Fibroblast of mammary gland (primary cell): ENCODE measurements at regions not wholly inside any gene's neighbourhood (a gene's known extent, or its start where the extent isn't known, plus 50 kb on each side); places are given as distances from the start of the nearest gene placed in this dataset.

Source experiments
- DNase-seq: peaks from one replicate; pipeline ENCODE4 v3.0.0-alpha.2; 2010; ENCODE audit warnings: low read depth
- H3K4me3 ChIP-seq: 2 replicates; pipeline ENCODE4 v1.5.1; 2011; ENCODE audit warnings: low read depth, mild to moderate bottlenecking, low read length, moderate library complexity; ENCODE audit not compliant: control insufficient read depth
- CTCF ChIP-seq: conservative IDR thresholded peaks from 2 replicates; pipeline ENCODE4 v1.5.1; 2011; ENCODE audit warnings: low read depth, low read length, inconsistent platforms; ENCODE audit not compliant: control insufficient read depth, insufficient read depth

DNA sequence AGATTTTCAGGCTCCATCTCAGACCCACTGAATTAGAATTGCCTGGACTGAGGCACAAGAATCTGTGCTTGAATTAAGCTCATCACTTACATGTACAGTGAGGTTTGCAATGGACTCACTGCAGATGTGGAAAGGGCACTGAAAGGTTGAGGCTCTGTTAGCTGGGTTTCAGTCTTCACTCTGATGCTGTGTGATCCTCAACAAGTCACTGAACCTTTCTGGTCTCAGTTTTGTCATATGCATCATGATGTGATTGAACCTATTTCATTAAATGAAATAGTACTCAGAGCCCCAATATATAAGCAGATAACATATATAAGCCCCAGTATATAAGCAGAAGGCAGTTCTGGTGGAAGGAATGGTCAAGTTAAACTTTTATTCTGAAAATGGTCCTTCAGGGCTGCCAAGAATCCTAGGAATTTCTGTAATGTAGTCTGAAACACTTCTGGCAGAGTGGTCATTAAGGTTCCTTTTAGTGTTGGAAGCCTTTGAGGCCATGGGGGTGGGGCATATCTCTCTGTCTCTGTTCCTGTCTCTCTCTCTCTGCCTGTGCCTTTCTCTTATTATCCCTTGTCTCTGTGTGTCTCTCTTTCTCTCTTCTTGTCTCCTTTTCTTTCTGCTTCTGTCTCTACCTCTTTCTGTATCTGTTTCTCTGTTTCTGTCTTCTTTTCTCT, 110.4 kb downstream of the ADCYAP1 start:
- DNase-seq: no peak
- no peak overlapping the region for H3K4me3 ChIP-seq
- no peak for TF ChIP-seq CTCF

DNA sequence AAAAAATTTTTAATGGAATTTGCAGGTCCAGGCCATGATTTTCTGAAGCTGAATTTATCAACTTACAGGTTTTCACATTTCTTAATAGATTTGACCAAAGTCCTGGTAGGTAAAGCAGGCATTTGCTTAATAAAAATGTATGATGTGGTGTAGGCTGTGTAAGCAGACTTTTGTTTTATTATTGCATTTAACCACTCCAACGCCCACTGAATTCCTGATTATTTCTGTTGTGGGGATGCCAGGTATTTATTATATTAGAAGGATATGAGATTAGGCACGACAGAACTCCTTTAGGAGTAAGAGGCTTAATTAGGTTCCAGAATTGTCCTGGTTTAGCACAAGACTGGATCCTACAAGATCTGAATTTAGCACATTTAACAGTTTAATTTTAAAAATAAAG, 111.1 kb downstream of the ADCYAP1 start:
- H3K4me3 ChIP-seq: no peak overlapping the region
- no peak for TF ChIP-seq CTCF
- DNase-seq: no peak

DNA sequence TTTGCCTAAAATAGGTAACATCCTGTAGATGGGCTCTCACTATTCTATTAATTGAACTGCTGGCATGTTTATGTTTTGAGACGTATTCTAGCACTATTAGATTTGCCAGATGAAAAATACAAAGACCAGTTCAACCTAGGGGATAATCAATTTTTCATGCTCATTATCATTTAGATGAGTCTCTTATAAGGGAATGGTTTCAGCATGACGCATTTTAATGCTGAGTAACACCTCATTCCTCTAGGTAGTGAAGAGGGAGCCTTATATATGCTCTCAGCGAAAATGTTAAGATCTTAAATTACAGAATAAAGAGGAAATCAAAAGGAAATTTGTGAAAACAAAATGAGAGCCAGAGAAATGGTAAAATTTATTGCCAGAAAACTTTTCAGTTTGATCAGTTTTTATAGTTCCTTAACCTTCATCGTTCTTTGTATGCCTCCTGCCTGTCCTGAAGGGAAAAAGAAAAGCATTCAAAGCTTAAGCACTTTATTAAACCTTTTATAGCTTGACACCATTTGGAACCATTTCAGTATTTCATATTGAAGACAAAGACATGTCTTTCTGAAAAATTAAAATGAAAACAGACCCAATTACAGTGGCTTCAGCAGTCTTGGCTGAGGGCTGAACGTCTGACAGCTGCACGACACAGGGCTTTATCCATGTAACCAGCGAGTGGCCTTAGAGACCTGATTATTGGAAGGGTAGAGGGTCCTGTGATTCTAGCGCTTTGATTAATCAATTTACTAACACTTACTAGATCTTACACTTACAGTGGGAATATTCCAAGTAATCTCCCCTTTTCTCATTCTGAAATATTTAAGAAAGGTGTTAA, 112.8 kb downstream of the ADCYAP1 start:
- DNase-seq: no peak
- no peak overlapping the region for H3K4me3 ChIP-seq
- TF ChIP-seq CTCF: no peak

GRCh38 chr18:1018181-1018681, 113.6 kb downstream of the ADCYAP1 start:
- no peak overlapping the region for H3K4me3 ChIP-seq
- TF ChIP-seq CTCF: no peak
- DNase-seq: peak; percentile 67

DNA sequence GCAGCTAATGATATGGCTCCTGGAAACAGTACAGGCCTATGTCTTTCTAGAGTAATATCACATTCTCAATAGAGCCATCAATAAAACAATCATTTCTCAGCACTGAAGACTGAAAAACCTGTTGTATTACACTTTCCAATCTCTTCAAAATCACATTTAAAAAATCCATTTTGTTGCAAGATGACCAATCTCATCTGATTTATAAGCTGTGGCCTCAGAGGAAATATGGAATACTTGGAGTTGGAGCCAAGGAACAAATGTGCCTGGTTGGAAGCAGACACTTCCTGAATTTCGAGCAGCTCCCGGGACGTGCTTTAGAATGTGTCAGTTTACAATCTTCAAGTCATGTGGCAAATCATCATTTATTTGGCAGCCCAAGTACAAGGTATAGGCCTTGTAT, 114.5 kb downstream of the ADCYAP1 start:
- TF ChIP-seq CTCF: no peak
- no peak overlapping the region for H3K4me3 ChIP-seq
- no peak for DNase-seq

GRCh38 chr18:1020731-1021344, 116.2 kb downstream of the ADCYAP1 start:
- DNase-seq: no peak
- H3K4me3 ChIP-seq: no peak overlapping the region
- no peak for TF ChIP-seq CTCF
